Spleen (tissue), 7 donors: ENCODE measurements at regions not wholly inside any gene's neighbourhood (a gene's known extent, or its start where the extent isn't known, plus 50 kb on each side); places are given as distances from the start of the nearest gene placed in this dataset.

Experiments used
- CTCF ChIP-seq, 11 experiments: fragments of 200-600 bp in 7 of 11; fragments of 450-650 bp in 4 of 11; sonication (generic) in 4 of 11; IDR thresholded peaks in 8 of 11; conservative IDR thresholded peaks in 3 of 11; 1 replicate in 7 of 11; 2 replicates in 4 of 11; pipeline versions ENCODE4 v1.4.0 to v1.8.0; 2016 to 2021; ENCODE audit warnings: antibody characterized with exemption in 11 of 11, inconsistent platforms in 4 of 11, mild to moderate bottlenecking in 1 of 11
- POLR2A ChIP-seq, 3 donors: fragments of 450-650 bp; IDR thresholded peaks; one replicate each; pipeline ENCODE4 v1.5.1; 2017; ENCODE audit warnings: antibody characterized with exemption in 3 of 3, mild to moderate bottlenecking in 1 of 3
- donor health status: DM: no; HTN: no; CAD: no; lungs with moderate emphysema.
- donor health status: DM: no; HTN: no; CAD: no.
- donor health status: DM: no; HTN: no; CAD: no.

DNA sequence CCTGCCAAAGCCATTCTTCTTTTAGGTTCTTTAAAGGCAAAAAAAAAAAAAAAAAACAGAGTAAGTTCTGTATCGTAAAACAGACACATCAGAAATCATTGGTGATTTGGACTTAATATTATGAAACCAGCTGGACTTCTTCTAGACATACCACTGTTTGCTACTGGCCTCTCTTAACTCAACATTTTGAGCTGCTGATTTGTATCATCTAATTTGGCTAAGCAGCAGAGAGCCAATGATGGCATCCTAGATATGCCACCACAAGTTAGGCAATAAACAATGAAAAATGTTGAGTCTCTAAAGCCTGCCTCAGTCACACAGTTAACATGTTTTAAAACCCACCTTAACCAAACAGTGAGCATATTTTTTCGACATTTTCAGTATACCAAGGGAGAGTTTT is 1034.3 kb upstream of the NXPH2 start:
- no peak for TF ChIP-seq CTCF (IDR thresholded peaks at IDR 0.05 in 8 of 11, conservative IDR thresholded peaks at IDR 0.05 in 3 of 11)
- no peak for TF ChIP-seq POLR2A (IDR thresholded peaks at IDR 0.05)
